HFFc6 (cell line): ENCODE measurements at regions not wholly inside any gene's neighbourhood (a gene's known extent, or its start where the extent isn't known, plus 50 kb on each side); places are given as distances from the start of the nearest gene placed in this dataset.
"Not testable (repeated sequence)": the region's sequence is repeated elsewhere in the genome, so short reads cannot be mapped to it uniquely, and the experiment has no call there.

ENCODE experiments used
- DNase-seq: peaks from one replicate; pipeline ENCODE4 v3.0.0-alpha.2; 2018
- H3K27ac Mint-ChIP-seq: 2 replicates; pipeline ENCODE4 v1.8.0; 2020; ENCODE audit warnings: mild to moderate bottlenecking, mixed read lengths
- H3K27me3 Mint-ChIP-seq: 2 replicates; pipeline ENCODE4 v1.8.0; 2021; ENCODE audit warnings: mild to moderate bottlenecking, moderate library complexity, mixed read lengths; ENCODE audit not compliant: insufficient read depth
- H3K36me3 Mint-ChIP-seq: 2 replicates; pipeline ENCODE4 v1.8.0; 2021; ENCODE audit warnings: low read depth, mixed read lengths
- H3K4me1 Mint-ChIP-seq: 2 replicates; pipeline ENCODE4 v1.8.0; 2020; ENCODE audit warnings: low read depth, mixed read lengths
- H3K4me3 Mint-ChIP-seq: 2 replicates; pipeline ENCODE4 v1.8.0; 2020; ENCODE audit warnings: mild to moderate bottlenecking, moderate library complexity, mixed read lengths
- H3K9me3 Mint-ChIP-seq: 2 replicates; pipeline ENCODE4 v1.8.0; 2020; ENCODE audit warnings: mild to moderate bottlenecking, mixed read lengths
- CTCF ChIP-seq: fragments of 200-600 bp; sonication (generic); IDR thresholded peaks from 2 replicates; pipeline ENCODE4 v1.5.0; 2021; ENCODE audit warnings: antibody characterized with exemption, mild to moderate bottlenecking

- not testable (repeated sequence) for H3K27ac Mint-ChIP-seq, H3K4me3 Mint-ChIP-seq, H3K36me3 Mint-ChIP-seq, H3K4me1 Mint-ChIP-seq, H3K9me3 Mint-ChIP-seq, DNase-seq, H3K27me3 Mint-ChIP-seq
These were observed 50.2 kb upstream of the FCGR2A start for GRCh38 chr1:161454865-161455707.

GRCh38 chr1:161453950-161454864 is 51.0 kb upstream of the FCGR2A start:
- not testable (repeated sequence) for H3K27ac Mint-ChIP-seq, H3K36me3 Mint-ChIP-seq, H3K4me3 Mint-ChIP-seq, H3K4me1 Mint-ChIP-seq, DNase-seq, H3K9me3 Mint-ChIP-seq, H3K27me3 Mint-ChIP-seq

- not testable (repeated sequence) for DNase-seq, H3K4me3 Mint-ChIP-seq, H3K27ac Mint-ChIP-seq, H3K27me3 Mint-ChIP-seq, H3K4me1 Mint-ChIP-seq, H3K36me3 Mint-ChIP-seq, H3K9me3 Mint-ChIP-seq
These were observed 53.4 kb upstream of the FCGR2A start for GRCh38 chr1:161451698-161452348.

- H3K27ac Mint-ChIP-seq, H3K4me1 Mint-ChIP-seq, H3K9me3 Mint-ChIP-seq, H3K36me3 Mint-ChIP-seq, DNase-seq, H3K27me3 Mint-ChIP-seq, H3K4me3 Mint-ChIP-seq: not testable (repeated sequence)
These were observed 57.4 kb upstream of the FCGR2A start for GRCh38 chr1:161447760-161448332.

GRCh38 chr1:161447040-161447759 is 58.1 kb upstream of the FCGR2A start:
- DNase-seq, H3K27me3 Mint-ChIP-seq, H3K27ac Mint-ChIP-seq, H3K9me3 Mint-ChIP-seq, H3K4me1 Mint-ChIP-seq, H3K4me3 Mint-ChIP-seq, H3K36me3 Mint-ChIP-seq: not testable (repeated sequence)

- H3K27ac Mint-ChIP-seq, H3K36me3 Mint-ChIP-seq, H3K4me1 Mint-ChIP-seq, H3K27me3 Mint-ChIP-seq, DNase-seq, H3K9me3 Mint-ChIP-seq, H3K4me3 Mint-ChIP-seq: not testable (repeated sequence)
These were observed 60.5 kb upstream of the FCGR2A start for GRCh38 chr1:161444725-161445124.

GRCh38 chr1:161444255-161444654 is 61.0 kb upstream of the FCGR2A start:
- H3K27me3 Mint-ChIP-seq, H3K4me3 Mint-ChIP-seq, H3K9me3 Mint-ChIP-seq, H3K4me1 Mint-ChIP-seq, DNase-seq, H3K27ac Mint-ChIP-seq, H3K36me3 Mint-ChIP-seq: not testable (repeated sequence)

- TF ChIP-seq CTCF = peak; percentile 65
- Mint-ChIP-seq H3K4me3 (peak overlapping the region; percentile 75), H3K27me3 (peaks cover 2% of the 10 kb centered on the region; the same call in 1 of the 2 replicates), H3K9me3 (0 out of 2 replicates have a peak, but pooled peaks cover 4% of the 10 kb centered on the region), H3K27ac (peak overlapping the region; percentile 40; the same call in 1 of the 2 replicates), H3K36me3 (no peaks in the 10 kb centered on the region), H3K4me1 (peaks cover 11% of the 10 kb centered on the region; the same call in 1 of the 2 replicates)
- peak; percentile 47 for DNase-seq
These were observed 64.9 kb upstream of the FCGR2A start for GRCh38 chr1:161440312-161440894.
